ENCODE measurements at regions not wholly inside any gene's neighbourhood (a gene's known extent, or its start where the extent isn't known, plus 50 kb on each side); places are given as distances from the start of the nearest gene placed in this dataset.

DNA sequence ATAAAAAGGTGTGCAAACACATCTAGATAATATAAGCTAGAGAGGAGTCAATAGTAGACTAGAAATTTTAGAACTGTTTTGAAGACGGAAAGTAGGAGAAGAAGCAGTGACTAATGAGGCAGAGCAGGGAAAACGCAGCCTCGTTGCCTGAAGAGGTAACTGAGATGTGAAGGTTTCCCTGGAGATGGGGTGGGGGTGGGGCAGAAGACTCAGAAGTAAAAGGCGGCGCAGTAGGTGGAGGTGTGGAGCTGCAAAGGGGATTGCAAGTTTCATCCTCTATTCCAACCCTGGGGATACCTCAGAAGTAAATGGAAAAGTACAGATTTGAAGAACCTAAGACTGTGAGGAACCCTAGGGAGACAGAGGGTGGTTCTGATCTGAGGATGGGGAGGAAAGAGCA is 109.5 kb downstream of the TMPRSS5 start:
- peaks cover 0 to 4% (median 2%) of the 10 kb centered on the region in 7 donors for H3K9me3 Mint-ChIP-seq
- H3K27me3 ChIP-seq (ENCODE audit: control insufficient read depth in 2 of 2, insufficient read depth in 2 of 2, low read length in 2 of 2): peaks cover 0 to 3% of the 10 kb centered on the region in 2 donors
- H3K36me3 Mint-ChIP-seq: no peaks in the 10 kb centered on the region
- 65% methylated on average over 3 of the region's 5 CpGs for WGBS (ENCODE audit: insufficient coverage)
- no peaks in the 10 kb centered on the region for H3K36me3 ChIP-seq (replicated peaks in 1 of 2; ENCODE audit: control insufficient read depth in 1 of 2, insufficient read depth in 2 of 2, low read length in 2 of 2)
- H3K79me2 ChIP-seq (ENCODE audit: insufficient read depth, low read length): no peaks in the 10 kb centered on the region
- H3K4me2 ChIP-seq (replicated peaks; ENCODE audit: extremely low read depth, low read length, poor library complexity, severe bottlenecking): no peak overlapping the region
- H3K4me1 Mint-ChIP-seq: peaks cover 5% of the 10 kb centered on the region
- H3K27me3 Mint-ChIP-seq (ENCODE audit: low read depth in 3 of 3): peaks cover 9 to 11% (median 9%) of the 10 kb centered on the region in 3 donors
- no peak overlapping the region for H3K4me3 ChIP-seq (replicated peaks in 1 of 3; ENCODE audit: low read depth in 2 of 3, low read length in 3 of 3)
- H4K20me1 ChIP-seq (ENCODE audit: insufficient read depth, low read length): no peaks in the 10 kb centered on the region
- no peak overlapping the region for H3K9ac ChIP-seq (ENCODE audit: insufficient read depth, low read length, poor library complexity, severe bottlenecking)
- intact Hi-C loops (cut with micrococcal nuclease): no loop called here
- H3K4me1 ChIP-seq (ENCODE audit: control insufficient read depth in 1 of 2, insufficient read depth in 2 of 2, low read length in 2 of 2): no peaks in the 10 kb centered on the region
- no peak for TF ChIP-seq CTCF (IDR thresholded peaks at IDR 0.05)
- no peak overlapping the region for H3K4me3 Mint-ChIP-seq
- H3K27ac ChIP-seq (ENCODE audit: low read depth in 1 of 2, low read length in 2 of 2): no peak overlapping the region
- DNase-seq: no peak
- no peak overlapping the region for H2AFZ ChIP-seq (ENCODE audit: insufficient read depth, low read depth, low read length, poor library complexity, severe bottlenecking)
- H3K27ac Mint-ChIP-seq: no peak overlapping the region
- H3K9me3 ChIP-seq (replicated peaks in 1 of 2; ENCODE audit: control insufficient read depth in 1 of 2, insufficient read depth in 1 of 2, low read length in 2 of 2): no peaks in the 10 kb centered on the region

- Mint-ChIP-seq H3K4me3 (no peak overlapping the region), H3K9me3 (peaks cover 0 to 4% (median 2%) of the 10 kb centered on the region in 7 donors), H3K27me3 (ENCODE audit: low read depth in 3 of 3) (peaks cover 9 to 11% (median 9%) of the 10 kb centered on the region in 3 donors), H3K27ac (no peak overlapping the region), H3K36me3 (no peaks in the 10 kb centered on the region), H3K4me1 (peaks cover 5% of the 10 kb centered on the region)
- Histone ChIP-seq H3K4me3 (replicated peaks in 1 of 3; ENCODE audit: low read depth in 2 of 3, low read length in 3 of 3) (no peak overlapping the region), H3K4me1 (ENCODE audit: control insufficient read depth in 1 of 2, insufficient read depth in 2 of 2, low read length in 2 of 2) (no peaks in the 10 kb centered on the region), H4K20me1 (ENCODE audit: insufficient read depth, low read length) (no peaks in the 10 kb centered on the region), H3K36me3 (replicated peaks in 1 of 2; ENCODE audit: control insufficient read depth in 1 of 2, insufficient read depth in 2 of 2, low read length in 2 of 2) (no peaks in the 10 kb centered on the region), H3K79me2 (ENCODE audit: insufficient read depth, low read length) (no peaks in the 10 kb centered on the region), H3K27me3 (ENCODE audit: control insufficient read depth in 2 of 2, insufficient read depth in 2 of 2, low read length in 2 of 2) (peaks cover 0 to 3% of the 10 kb centered on the region in 2 donors), H3K4me2 (replicated peaks; ENCODE audit: extremely low read depth, low read length, poor library complexity, severe bottlenecking) (no peak overlapping the region), H3K9ac (ENCODE audit: insufficient read depth, low read length, poor library complexity, severe bottlenecking) (no peak overlapping the region), H3K27ac (ENCODE audit: low read depth in 1 of 2, low read length in 2 of 2) (no peak overlapping the region), H3K9me3 (replicated peaks in 1 of 2; ENCODE audit: control insufficient read depth in 1 of 2, insufficient read depth in 1 of 2, low read length in 2 of 2) (no peaks in the 10 kb centered on the region), H2AFZ (ENCODE audit: insufficient read depth, low read depth, low read length, poor library complexity, severe bottlenecking) (no peak overlapping the region)
- WGBS (ENCODE audit: insufficient coverage): 71% methylated on average over 1 of the region's 3 CpGs
- no peak for TF ChIP-seq CTCF (IDR thresholded peaks at IDR 0.05)
- no peak for DNase-seq
- intact Hi-C loops (cut with micrococcal nuclease): no loop called here
Observed at GRCh38 chr11:113595810-113596594, 110.1 kb downstream of the TMPRSS5 start.
